NT2/D1 (cell line): ENCODE measurements at regions not wholly inside any gene's neighbourhood (a gene's known extent, or its start where the extent isn't known, plus 50 kb on each side); places are given as distances from the start of the nearest gene placed in this dataset.

Experiments used
- YY1 ChIP-seq: IDR thresholded peaks from 2 replicates; pipeline ENCODE4 v1.6.1; 2011; ENCODE audit not compliant: insufficient read length, insufficient read depth
- ZNF274 ChIP-seq: IDR thresholded peaks from 2 replicates; pipeline ENCODE4 v1.6.1; 2011; ENCODE audit warnings: mild to moderate bottlenecking, low read depth, low read length

DNA sequence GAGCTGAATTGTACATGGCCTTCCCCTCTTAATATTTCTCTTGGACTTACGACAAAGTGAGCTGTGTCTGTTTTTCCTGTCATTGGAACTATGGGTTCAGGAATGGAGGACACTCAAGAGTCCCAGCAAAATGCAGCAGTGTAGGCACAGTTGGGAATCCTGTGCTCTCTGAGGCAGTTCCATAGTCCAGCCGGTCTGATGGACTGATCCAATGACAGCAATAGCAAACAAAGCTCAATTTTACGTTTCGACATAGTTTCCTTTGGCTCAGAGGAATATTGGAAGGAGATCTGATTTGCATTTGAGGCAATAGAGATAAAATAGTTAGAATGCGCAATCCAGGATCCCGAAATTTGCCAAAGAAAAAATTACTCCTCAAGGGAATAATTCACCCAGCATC, 276.9 kb upstream of the CNTN3 start:
- TF ChIP-seq YY1 (no peak), ZNF274 (no peak)
